ES-I3 (cell line): ENCODE measurements at regions not wholly inside any gene's neighbourhood (a gene's known extent, or its start where the extent isn't known, plus 50 kb on each side); places are given as distances from the start of the nearest gene placed in this dataset.
"Not testable (repeated sequence)": the region's sequence is repeated elsewhere in the genome, so short reads cannot be mapped to it uniquely, and the experiment has no call there.

Source experiments
- H3K36me3 ChIP-seq: 2 replicates; pipeline ENCODE4 v1.6.1; 2013; ENCODE audit warnings: mild to moderate bottlenecking, low read length, control low read depth, moderate library complexity; ENCODE audit not compliant: insufficient read depth
- H3K4me1 ChIP-seq: 2 replicates; pipeline ENCODE4 v1.6.1; 2013; ENCODE audit warnings: mild to moderate bottlenecking, control low read depth, low read length; ENCODE audit not compliant: insufficient read depth
- H3K9ac ChIP-seq: 2 replicates; pipeline ENCODE4 v1.6.1; 2013; ENCODE audit warnings: low read depth, mild to moderate bottlenecking, low read length, moderate library complexity
- H3K9me3 ChIP-seq: 2 replicates; pipeline ENCODE4 v1.6.1; 2013; ENCODE audit warnings: mild to moderate bottlenecking, low read length, moderate library complexity; ENCODE audit not compliant: control insufficient read depth, insufficient read depth

DNA sequence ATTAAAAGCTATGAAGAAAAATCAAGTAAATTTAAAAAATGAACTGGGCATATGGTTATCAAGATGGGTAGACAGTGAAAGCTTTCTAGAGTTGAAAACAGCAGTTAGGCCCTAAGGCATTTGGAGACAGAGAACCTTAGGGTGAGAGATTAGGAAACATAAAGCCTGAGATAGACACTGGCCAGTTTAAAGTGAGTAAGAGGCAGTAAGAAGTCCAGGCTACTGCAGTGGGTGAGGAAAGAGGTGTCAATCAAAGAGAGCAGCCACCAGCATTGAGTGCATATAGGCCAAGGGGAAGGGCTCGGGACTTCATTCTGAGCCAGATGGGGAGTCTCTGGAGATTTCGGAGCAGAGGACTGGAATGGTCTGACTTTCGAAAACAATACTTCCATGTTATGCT, 1360.5 kb upstream of the ADGRL4 start:
- H3K36me3 ChIP-seq: no peaks in the 10 kb centered on the region
- H3K9me3 ChIP-seq: no peaks in the 10 kb centered on the region
- H3K9ac ChIP-seq: no peak overlapping the region

GRCh38 chr1:80365359-80366021, 1359.0 kb upstream of the ADGRL4 start:
- no peak overlapping the region for H3K9ac ChIP-seq
- no peaks in the 10 kb centered on the region for H3K9me3 ChIP-seq
- no peaks in the 10 kb centered on the region for H3K36me3 ChIP-seq
- H3K4me1 ChIP-seq: no peaks in the 10 kb centered on the region

More for the DNA sequence above, 1360.5 kb upstream of the ADGRL4 start:
- H3K4me1 ChIP-seq: no peaks in the 10 kb centered on the region

DNA sequence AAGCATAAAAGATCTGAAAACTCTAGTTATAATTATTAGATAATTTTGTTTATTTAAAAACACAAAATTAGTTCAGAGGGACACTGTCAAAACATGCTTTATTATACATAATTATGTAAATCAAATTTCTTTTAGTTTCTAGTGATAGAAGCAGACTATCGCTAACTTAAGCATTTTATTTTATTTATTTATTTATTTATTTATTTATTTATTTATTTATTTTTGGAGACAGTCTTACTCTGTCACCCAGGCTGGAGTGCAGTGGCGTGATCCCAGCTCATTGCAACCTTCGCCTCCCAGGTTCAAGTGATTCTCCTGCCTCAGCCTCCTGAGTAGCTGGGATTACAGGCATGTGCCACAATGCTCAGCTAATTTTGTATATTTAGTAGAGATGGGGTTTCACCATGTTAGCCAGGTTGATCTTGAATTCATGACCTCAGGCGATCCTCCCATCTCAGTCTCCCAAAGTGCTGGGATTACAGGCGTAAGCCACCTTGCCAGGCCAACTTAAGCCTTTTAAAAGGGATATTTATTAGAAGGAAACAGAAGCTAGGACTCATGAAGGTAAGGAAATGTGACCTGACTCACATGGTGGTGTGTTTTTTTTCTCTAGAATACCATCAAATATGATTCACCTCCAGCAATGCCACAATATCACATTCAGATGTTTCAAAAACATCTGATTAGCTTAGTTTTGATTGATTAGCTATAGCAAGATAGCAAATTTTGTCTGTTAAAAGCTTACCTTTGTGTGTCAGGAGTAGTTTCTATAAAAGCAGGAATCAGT, 1357.4 kb upstream of the ADGRL4 start:
- no peak overlapping the region for H3K9ac ChIP-seq
- H3K4me1 ChIP-seq: no peaks in the 10 kb centered on the region
- H3K9me3 ChIP-seq: no peaks in the 10 kb centered on the region
- H3K36me3 ChIP-seq: no peaks in the 10 kb centered on the region

- H3K36me3 ChIP-seq: no peaks in the 10 kb centered on the region
- H3K9me3 ChIP-seq: no peaks in the 10 kb centered on the region
- no peak overlapping the region for H3K9ac ChIP-seq
- H3K4me1 ChIP-seq: no peaks in the 10 kb centered on the region
These were observed 1353.1 kb upstream of the ADGRL4 start for GRCh38 chr1:80359666-80360065.

DNA sequence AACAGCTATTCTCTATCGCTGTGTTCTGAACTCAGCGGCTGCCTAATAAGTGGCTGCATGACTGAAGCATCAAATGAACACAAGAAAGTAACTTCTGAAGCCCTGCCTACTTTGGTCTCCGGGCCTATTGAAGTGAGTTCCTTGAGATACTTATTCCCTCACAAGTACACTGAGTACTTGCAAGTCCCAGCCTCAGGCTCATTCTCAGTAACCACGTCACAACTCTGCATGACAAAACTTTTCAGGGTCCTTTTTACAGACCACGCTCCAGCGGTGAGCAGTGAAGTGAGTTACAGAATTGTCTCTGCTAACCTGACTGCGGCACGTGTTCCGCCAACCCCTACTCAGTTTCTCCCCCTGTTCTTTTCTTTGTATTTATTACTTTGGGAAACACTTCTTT, 1342.7 kb upstream of the ADGRL4 start:
- no peaks in the 10 kb centered on the region for H3K36me3 ChIP-seq
- H3K4me1 ChIP-seq: no peaks in the 10 kb centered on the region; the same call in 1 of the 2 replicates
- no peak overlapping the region for H3K9ac ChIP-seq
- H3K9me3 ChIP-seq: no peaks in the 10 kb centered on the region

- no peaks in the 10 kb centered on the region for H3K9me3 ChIP-seq
- no peak overlapping the region for H3K9ac ChIP-seq
- no peaks in the 10 kb centered on the region for H3K36me3 ChIP-seq
- no peaks in the 10 kb centered on the region for H3K4me1 ChIP-seq
These were observed 1334.5 kb upstream of the ADGRL4 start for GRCh38 chr1:80341021-80341420.

GRCh38 chr1:80318108-80318507, 1311.6 kb upstream of the ADGRL4 start:
- Histone ChIP-seq H3K36me3 (no peaks in the 10 kb centered on the region), H3K4me1 (no peaks in the 10 kb centered on the region), H3K9me3 (no peaks in the 10 kb centered on the region), H3K9ac (no peak overlapping the region)

DNA sequence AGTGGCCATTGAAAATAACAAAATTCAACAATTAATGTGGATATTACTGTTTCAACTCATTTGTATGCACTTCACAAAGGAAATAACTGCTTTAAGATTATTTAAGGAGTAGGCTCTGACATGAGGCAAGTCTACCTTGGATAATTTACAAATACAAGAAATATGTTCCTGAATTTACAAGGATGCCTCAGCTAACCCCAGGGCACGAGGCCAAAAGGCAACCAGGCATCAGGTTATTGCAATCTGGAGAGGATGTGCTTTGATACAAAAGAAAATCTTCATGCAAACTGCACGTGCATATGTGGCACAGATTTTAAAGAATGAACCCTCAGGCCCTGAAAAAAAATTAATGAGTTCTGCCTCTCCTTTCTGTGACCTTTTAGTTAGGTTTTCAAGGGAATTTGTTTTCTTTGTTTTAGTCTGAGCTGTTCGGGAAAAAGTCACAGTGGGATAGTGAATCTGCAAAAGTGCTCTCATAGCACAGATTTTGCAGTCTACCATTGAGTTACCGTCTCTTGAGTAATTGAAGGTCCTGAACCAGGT, 1304.2 kb upstream of the ADGRL4 start:
- no peaks in the 10 kb centered on the region for H3K4me1 ChIP-seq
- H3K9ac ChIP-seq: no peak overlapping the region
- H3K36me3 ChIP-seq: no peaks in the 10 kb centered on the region
- H3K9me3 ChIP-seq: no peaks in the 10 kb centered on the region

GRCh38 chr1:80305466-80305865, 1298.9 kb upstream of the ADGRL4 start:
- Histone ChIP-seq H3K36me3 (no peaks in the 10 kb centered on the region), H3K4me1 (no peaks in the 10 kb centered on the region), H3K9ac (no peak overlapping the region), H3K9me3 (no peaks in the 10 kb centered on the region)

GRCh38 chr1:80293818-80294217, 1287.3 kb upstream of the ADGRL4 start:
- no peaks in the 10 kb centered on the region for H3K4me1 ChIP-seq
- no peaks in the 10 kb centered on the region for H3K36me3 ChIP-seq
- no peak overlapping the region for H3K9ac ChIP-seq
- H3K9me3 ChIP-seq: no peaks in the 10 kb centered on the region

- H3K9me3 ChIP-seq, H3K9ac ChIP-seq, H3K36me3 ChIP-seq, H3K4me1 ChIP-seq: not testable (repeated sequence)
These were observed 1282.2 kb upstream of the ADGRL4 start for GRCh38 chr1:80288750-80289149.

DNA sequence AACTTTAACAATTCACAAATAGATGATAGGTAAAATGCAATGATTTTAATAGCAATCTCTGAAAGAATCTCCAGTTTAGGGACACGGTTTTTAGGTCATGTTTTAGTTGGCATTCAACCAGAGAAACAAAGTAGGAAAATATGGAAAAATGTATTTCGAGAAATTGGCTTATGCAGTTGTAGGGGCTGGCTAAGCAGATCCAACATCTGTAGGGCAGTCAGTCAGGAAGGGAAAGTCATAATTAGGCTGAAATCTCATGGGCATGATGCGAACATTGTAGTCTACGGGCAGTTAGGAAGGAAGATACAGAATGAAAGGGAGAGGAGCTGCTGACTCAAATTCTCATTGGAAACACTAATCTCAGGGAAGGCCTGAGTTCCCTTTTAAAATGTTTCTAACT, 1276.0 kb upstream of the ADGRL4 start:
- Histone ChIP-seq H3K36me3 (no peaks in the 10 kb centered on the region), H3K9ac (no peak overlapping the region), H3K4me1 (no peaks in the 10 kb centered on the region), H3K9me3 (no peaks in the 10 kb centered on the region)

- Histone ChIP-seq H3K4me1 (no peaks in the 10 kb centered on the region; the same call in 1 of the 2 replicates), H3K9ac (no peak overlapping the region), H3K9me3 (no peaks in the 10 kb centered on the region), H3K36me3 (no peaks in the 10 kb centered on the region)
These were observed 1272.4 kb upstream of the ADGRL4 start for GRCh38 chr1:80278936-80279335.

GRCh38 chr1:80274256-80274655, 1267.7 kb upstream of the ADGRL4 start:
- H3K36me3 ChIP-seq: no peaks in the 10 kb centered on the region
- H3K4me1 ChIP-seq: no peaks in the 10 kb centered on the region; the same call in 1 of the 2 replicates
- H3K9me3 ChIP-seq: no peaks in the 10 kb centered on the region
- no peak overlapping the region for H3K9ac ChIP-seq

- no peaks in the 10 kb centered on the region for H3K36me3 ChIP-seq
- H3K9me3 ChIP-seq: no peaks in the 10 kb centered on the region
- no peak overlapping the region for H3K9ac ChIP-seq
- no peaks in the 10 kb centered on the region; the same call in 1 of the 2 replicates for H3K4me1 ChIP-seq
These were observed 1266.0 kb upstream of the ADGRL4 start for GRCh38 chr1:80272495-80272894.
